ENCODE measurements at regions not wholly inside any gene's neighbourhood (a gene's known extent, or its start where the extent isn't known, plus 50 kb on each side); places are given as distances from the start of the nearest gene placed in this dataset.

- TF ChIP-seq CTCF (IDR thresholded peaks at IDR 0.05; ENCODE audit: control extremely low read depth in 1 of 3, insufficient read depth in 1 of 3, low read depth in 1 of 3, low read length in 3 of 3) (peak; percentile 35 to 63 (median 43); a peak in 3 of 4 replicates), MAX (IDR thresholded peaks at IDR 0.05) (no peak), CEBPB (IDR thresholded peaks at IDR 0.05; ENCODE audit: low read depth, low read length) (no peak), TEAD4 (IDR thresholded peaks at IDR 0.05; ENCODE audit: low read depth, low read length) (no peak), KDM1A (IDR thresholded peaks at IDR 0.05; ENCODE audit: borderline replicate concordance, low read length) (no peak), RXRA (IDR thresholded peaks at IDR 0.05; ENCODE audit: insufficient read depth, low read depth, low read length) (no peak)
Observed at GRCh38 chr12:73514672-73515071, 1023.0 kb upstream of the ATXN7L3B start.

All from H1 (cell line).